GM19193 (cell line): ENCODE measurements at regions not wholly inside any gene's neighbourhood (a gene's known extent, or its start where the extent isn't known, plus 50 kb on each side); places are given as distances from the start of the nearest gene placed in this dataset.

Experiments used
- POLR2A ChIP-seq: IDR thresholded peaks from 4 replicates; pipeline ENCODE4 v1.6.1; 2011; ENCODE audit not compliant: insufficient read depth, insufficient read length; ENCODE audit errors: extremely low read depth

- TF ChIP-seq POLR2A: no peak
Observed at GRCh38 chr7:68712956-68713495, 885.2 kb upstream of the AUTS2 start.

- TF ChIP-seq POLR2A: no peak
Observed at GRCh38 chr7:68715907-68716306, 882.4 kb upstream of the AUTS2 start.

GRCh38 chr7:68717176-68717575 is 881.1 kb upstream of the AUTS2 start:
- no peak for TF ChIP-seq POLR2A

- TF ChIP-seq POLR2A: no peak
Observed at GRCh38 chr7:68718097-68718551, 880.2 kb upstream of the AUTS2 start.

- no peak for TF ChIP-seq POLR2A
Observed at GRCh38 chr7:68720697-68721096, 877.6 kb upstream of the AUTS2 start.

GRCh38 chr7:68722044-68722443 is 876.2 kb upstream of the AUTS2 start:
- TF ChIP-seq POLR2A: no peak

GRCh38 chr7:68724965-68725364 is 873.3 kb upstream of the AUTS2 start:
- TF ChIP-seq POLR2A: no peak

- no peak for TF ChIP-seq POLR2A
Observed at GRCh38 chr7:68725843-68726785, 872.2 kb upstream of the AUTS2 start.

GRCh38 chr7:68729371-68729770 is 868.9 kb upstream of the AUTS2 start:
- TF ChIP-seq POLR2A: no peak

GRCh38 chr7:68730194-68730593 is 868.1 kb upstream of the AUTS2 start:
- no peak for TF ChIP-seq POLR2A

- TF ChIP-seq POLR2A: no peak
Observed at GRCh38 chr7:68730964-68731363, 867.3 kb upstream of the AUTS2 start.

GRCh38 chr7:68733219-68734153 is 864.8 kb upstream of the AUTS2 start:
- no peak for TF ChIP-seq POLR2A

- no peak for TF ChIP-seq POLR2A
Observed at GRCh38 chr7:68734431-68734830, 863.8 kb upstream of the AUTS2 start.

GRCh38 chr7:68739306-68739705 is 859.0 kb upstream of the AUTS2 start:
- no peak for TF ChIP-seq POLR2A

GRCh38 chr7:68744036-68744435 is 854.2 kb upstream of the AUTS2 start:
- TF ChIP-seq POLR2A: no peak

- no peak for TF ChIP-seq POLR2A
Observed at GRCh38 chr7:68748934-68749900, 849.1 kb upstream of the AUTS2 start.
